K562 (cell line): ENCODE measurements at regions not wholly inside any gene's neighbourhood (a gene's known extent, or its start where the extent isn't known, plus 50 kb on each side); places are given as distances from the start of the nearest gene placed in this dataset.
A peak's percentile ranks its signal among the peaks of the same experiment; 100 is the strongest.

Experiments used
- DACH1 ChIP-seq: fragments of 450-650 bp; IDR thresholded peaks from 2 replicates; pipeline ENCODE4 v1.6.1; 2018; ENCODE audit not compliant: partially characterized antibody
- EZH2 ChIP-seq: IDR thresholded peaks from 2 replicates; pipeline ENCODE4 v1.6.1; 2012; ENCODE audit warnings: low read depth, mild to moderate bottlenecking, inconsistent platforms, low read length, borderline replicate concordance
- FOXP1 ChIP-seq: sonication (generic); formaldehyde crosslinking; IDR thresholded peaks from 2 replicates; pipeline ENCODE4 v1.8.0; 2022; ENCODE audit warnings: mild to moderate bottlenecking, missing genetic modification reagents
- GATAD2B ChIP-seq: fragments of 450-650 bp; IDR thresholded peaks from 2 replicates; pipeline ENCODE4 v1.6.1; 2017; ENCODE audit warnings: mild to moderate bottlenecking, borderline replicate concordance
- HDAC1 ChIP-seq, 2 experiments: fragments of 450-650 bp; IDR thresholded peaks; 2 replicates each; pipeline ENCODE4 v1.6.1; 2016 to 2017; ENCODE audit warnings: inconsistent platforms in 1 of 2, mild to moderate bottlenecking in 1 of 2, moderate library complexity in 1 of 2
- MEIS2 ChIP-seq: fragments of 450-650 bp; IDR thresholded peaks from 2 replicates; pipeline ENCODE4 v1.6.1; 2014; ENCODE audit warnings: mild to moderate bottlenecking; ENCODE audit not compliant: partially characterized antibody
- SP1 ChIP-seq: sonication (generic); formaldehyde crosslinking; IDR thresholded peaks from 2 replicates; pipeline ENCODE4 v1.8.1; 2022; ENCODE audit warnings: mild to moderate bottlenecking, missing genetic modification reagents
- SRSF9 ChIP-seq: fragments of 200-400 bp; formaldehyde crosslinking; IDR thresholded peaks from 2 replicates; pipeline ENCODE4 v1.6.1; 2017; ENCODE audit warnings: low read depth, low read length, borderline replicate concordance
- STAT5A ChIP-seq: IDR thresholded peaks from 2 replicates; pipeline ENCODE4 v1.6.1; 2012; ENCODE audit warnings: low read length, inconsistent platforms, borderline replicate concordance
- ZBTB1 ChIP-seq: sonication (generic); formaldehyde crosslinking; IDR thresholded peaks from 2 replicates; pipeline ENCODE4 v1.8.1; 2023; ENCODE audit warnings: missing genetic modification reagents, low read depth, mild to moderate bottlenecking, borderline replicate concordance
- ZNF79 ChIP-seq: fragments of 250-450 bp; sonication (Bioruptor Pico); IDR thresholded peaks from 2 replicates; pipeline ENCODE4 v1.4.0; 2020; ENCODE audit warnings: low read depth, mild to moderate bottlenecking, moderate library complexity
- TF ChIP-seq, protein P1 (sequence below), 2 experiments: fragments of 450-650 bp; conservative IDR thresholded peaks; 2 replicates each; pipeline ENCODE4 v1.6.1; 2017; ENCODE audit warnings: mild to moderate bottlenecking in 2 of 2, moderate library complexity in 2 of 2
- TF ChIP-seq, protein P2 (sequence below): sonication (generic); IDR thresholded peaks from 2 replicates; pipeline ENCODE4 v1.6.1; 2016
- TF ChIP-seq, protein P3 (sequence below): fragments of 250-450 bp; sonication (Bioruptor Pico); IDR thresholded peaks from 2 replicates; pipeline ENCODE4 v1.5.0; 2021; ENCODE audit warnings: mild to moderate bottlenecking, moderate library complexity
- TF ChIP-seq, protein P4 (sequence below), 3 experiments: fragments of 200-800 bp in 1 of 3; fragments of 250-450 bp in 1 of 3; fragments of 450-650 bp in 1 of 3; sonication (Bioruptor Pico) in 1 of 3; sonication (Bioruptor generic) in 1 of 3; formaldehyde crosslinking in 1 of 3; IDR thresholded peaks; 2 replicates each; pipeline versions ENCODE4 v1.6.1 to v1.8.0; 2016 to 2022; ENCODE audit warnings: mild to moderate bottlenecking in 2 of 3, missing genetic modification characterization in 2 of 3, missing compliant biosample characterization in 1 of 3, moderate library complexity in 1 of 3
- TF ChIP-seq, protein P5 (sequence below): sonication (generic); formaldehyde crosslinking; IDR thresholded peaks from 2 replicates; pipeline ENCODE4 v1.8.0; 2022; ENCODE audit warnings: missing genetic modification reagents, mild to moderate bottlenecking, moderate library complexity, borderline replicate concordance

DNA sequence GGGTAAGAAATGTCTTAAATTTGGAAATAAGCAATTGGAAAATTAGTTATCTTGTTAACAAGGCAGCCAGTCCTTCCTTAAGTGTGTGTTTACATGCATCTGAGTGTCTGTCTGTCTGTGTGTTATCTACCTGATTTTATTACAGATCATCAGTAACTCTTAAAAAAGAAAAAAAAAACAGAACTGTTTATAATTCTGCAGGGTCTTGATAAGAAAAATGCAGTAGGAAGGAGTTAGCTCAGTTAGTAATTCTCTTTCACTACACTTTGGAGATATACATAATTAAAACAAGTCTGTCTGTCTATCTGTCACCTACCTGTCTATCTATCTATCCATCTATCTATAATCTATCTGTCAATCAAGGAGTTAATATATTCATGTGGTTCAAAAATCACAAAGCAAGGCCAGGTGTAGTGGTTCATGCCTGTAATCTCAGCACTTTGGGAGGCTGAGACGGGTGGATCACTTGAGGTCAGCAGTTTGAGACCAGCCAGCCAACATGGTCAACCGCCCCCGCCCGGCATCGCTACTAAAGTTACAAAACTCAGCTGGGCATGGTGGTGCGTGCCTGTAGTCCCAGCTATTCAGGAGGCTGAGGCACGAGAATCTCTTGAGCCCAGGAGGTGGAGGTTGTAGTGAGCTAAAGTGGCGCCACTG lies 135.5 kb upstream of the SGO1 start (continued):
- TF ChIP-seq, protein P1, sequence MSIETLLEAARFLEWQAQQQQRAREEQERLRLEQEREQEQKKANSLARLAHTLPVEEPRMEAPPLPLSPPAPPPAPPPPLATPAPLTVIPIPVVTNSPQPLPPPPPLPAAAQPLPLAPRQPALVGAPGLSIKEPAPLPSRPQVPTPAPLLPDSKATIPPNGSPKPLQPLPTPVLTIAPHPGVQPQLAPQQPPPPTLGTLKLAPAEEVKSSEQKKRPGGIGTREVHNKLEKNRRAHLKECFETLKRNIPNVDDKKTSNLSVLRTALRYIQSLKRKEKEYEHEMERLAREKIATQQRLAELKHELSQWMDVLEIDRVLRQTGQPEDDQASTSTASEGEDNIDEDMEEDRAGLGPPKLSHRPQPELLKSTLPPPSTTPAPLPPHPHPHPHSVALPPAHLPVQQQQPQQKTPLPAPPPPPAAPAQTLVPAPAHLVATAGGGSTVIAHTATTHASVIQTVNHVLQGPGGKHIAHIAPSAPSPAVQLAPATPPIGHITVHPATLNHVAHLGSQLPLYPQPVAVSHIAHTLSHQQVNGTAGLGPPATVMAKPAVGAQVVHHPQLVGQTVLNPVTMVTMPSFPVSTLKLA (conservative IDR thresholded peaks at IDR 0.05): 0 out of 4 replicates have a peak, but pooled peaks of 1 of the 2 experiments have one; percentile 15
- TF ChIP-seq SRSF9 (no peak), STAT5A (no peak), ZNF79 (no peak), GATAD2B (peak; percentile 56; the same call in 1 of the 2 replicates), ZBTB1 (CRISPR knock-in tag) (no peak), MEIS2 (peak; percentile 67), SP1 (CRISPR knock-in tag) (no peak), EZH2 (no peak), HDAC1 (IDR thresholded peaks at IDR 0.05) (peak in 1 of 2 experiments; percentile 66; a peak in 1 of 4 replicates), FOXP1 (CRISPR knock-in tag) (no peak), DACH1 (peak; percentile 63)
- TF ChIP-seq, protein P2, sequence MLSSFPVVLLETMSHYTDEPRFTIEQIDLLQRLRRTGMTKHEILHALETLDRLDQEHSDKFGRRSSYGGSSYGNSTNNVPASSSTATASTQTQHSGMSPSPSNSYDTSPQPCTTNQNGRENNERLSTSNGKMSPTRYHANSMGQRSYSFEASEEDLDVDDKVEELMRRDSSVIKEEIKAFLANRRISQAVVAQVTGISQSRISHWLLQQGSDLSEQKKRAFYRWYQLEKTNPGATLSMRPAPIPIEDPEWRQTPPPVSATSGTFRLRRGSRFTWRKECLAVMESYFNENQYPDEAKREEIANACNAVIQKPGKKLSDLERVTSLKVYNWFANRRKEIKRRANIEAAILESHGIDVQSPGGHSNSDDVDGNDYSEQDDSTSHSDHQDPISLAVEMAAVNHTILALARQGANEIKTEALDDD: peak; percentile 87; the same call in 1 of the 2 replicates
- TF ChIP-seq, protein P3, sequence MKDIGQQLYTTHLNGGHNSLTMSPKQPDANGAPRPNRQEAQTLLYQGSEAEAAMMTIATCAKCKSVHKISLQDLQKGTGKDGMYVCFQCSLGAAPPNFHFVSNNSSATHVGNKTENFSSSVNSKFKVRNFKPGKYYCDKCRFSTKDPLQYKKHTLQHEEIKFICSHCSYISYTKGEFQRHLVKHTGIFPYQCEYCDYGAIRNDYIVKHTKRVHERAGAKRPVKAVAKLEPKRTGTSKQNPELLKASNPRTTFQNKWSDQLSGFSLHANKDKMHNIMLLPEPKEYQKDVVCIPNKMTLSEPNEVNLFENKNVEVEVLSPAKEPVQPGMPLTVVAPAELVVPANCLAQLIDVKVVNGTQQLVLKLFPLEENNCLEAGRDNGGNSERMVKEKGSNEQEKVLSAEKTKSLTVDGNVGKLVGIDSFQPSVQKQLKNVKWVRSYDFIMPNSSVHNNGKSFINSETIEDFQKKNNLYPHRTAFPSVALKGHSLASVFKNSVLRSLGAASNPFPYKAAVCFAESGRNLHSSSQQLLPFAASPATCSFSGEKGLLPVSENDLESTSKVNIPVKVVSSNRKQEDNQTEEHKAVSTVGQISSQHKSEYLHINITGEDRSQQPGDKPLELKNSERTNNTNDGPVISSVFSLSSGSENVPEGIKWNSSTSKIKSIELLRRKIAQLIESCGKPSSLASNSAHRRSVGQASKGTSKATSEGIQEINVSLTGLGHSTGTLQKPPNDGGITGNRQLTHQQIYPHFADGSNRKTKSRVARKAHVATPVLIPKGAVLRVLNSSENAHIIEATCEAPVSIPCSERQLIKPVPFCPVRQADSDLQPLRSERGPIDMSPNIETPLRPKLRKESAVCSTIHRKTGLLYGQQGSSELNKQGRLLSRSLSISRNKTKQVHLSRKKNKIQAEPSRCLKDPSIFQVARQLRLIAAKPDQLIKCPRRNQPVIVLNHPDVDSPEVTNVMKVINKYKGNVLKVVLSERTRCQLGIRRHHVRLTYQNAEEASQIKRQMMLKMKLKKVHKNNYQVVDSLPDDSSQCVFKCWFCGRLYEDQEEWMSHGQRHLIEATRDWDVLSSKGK (CRISPR knock-in tag): no peak
- TF ChIP-seq, protein P4, sequence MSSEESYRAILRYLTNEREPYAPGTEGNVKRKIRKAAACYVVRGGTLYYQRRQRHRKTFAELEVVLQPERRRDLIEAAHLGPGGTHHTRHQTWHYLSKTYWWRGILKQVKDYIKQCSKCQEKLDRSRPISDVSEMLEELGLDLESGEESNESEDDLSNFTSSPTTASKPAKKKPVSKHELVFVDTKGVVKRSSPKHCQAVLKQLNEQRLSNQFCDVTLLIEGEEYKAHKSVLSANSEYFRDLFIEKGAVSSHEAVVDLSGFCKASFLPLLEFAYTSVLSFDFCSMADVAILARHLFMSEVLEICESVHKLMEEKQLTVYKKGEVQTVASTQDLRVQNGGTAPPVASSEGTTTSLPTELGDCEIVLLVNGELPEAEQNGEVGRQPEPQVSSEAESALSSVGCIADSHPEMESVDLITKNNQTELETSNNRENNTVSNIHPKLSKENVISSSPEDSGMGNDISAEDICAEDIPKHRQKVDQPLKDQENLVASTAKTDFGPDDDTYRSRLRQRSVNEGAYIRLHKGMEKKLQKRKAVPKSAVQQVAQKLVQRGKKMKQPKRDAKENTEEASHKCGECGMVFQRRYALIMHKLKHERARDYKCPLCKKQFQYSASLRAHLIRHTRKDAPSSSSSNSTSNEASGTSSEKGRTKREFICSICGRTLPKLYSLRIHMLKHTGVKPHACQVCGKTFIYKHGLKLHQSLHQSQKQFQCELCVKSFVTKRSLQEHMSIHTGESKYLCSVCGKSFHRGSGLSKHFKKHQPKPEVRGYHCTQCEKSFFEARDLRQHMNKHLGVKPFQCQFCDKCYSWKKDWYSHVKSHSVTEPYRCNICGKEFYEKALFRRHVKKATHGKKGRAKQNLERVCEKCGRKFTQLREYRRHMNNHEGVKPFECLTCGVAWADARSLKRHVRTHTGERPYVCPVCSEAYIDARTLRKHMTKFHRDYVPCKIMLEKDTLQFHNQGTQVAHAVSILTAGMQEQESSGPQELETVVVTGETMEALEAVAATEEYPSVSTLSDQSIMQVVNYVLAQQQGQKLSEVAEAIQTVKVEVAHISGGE (CRISPR knock-in tag; IDR thresholded peaks at IDR 0.05): 0 out of 6 replicates have a peak, but pooled peaks of 1 of the 3 experiments have one; percentile 41
- TF ChIP-seq, protein P5, sequence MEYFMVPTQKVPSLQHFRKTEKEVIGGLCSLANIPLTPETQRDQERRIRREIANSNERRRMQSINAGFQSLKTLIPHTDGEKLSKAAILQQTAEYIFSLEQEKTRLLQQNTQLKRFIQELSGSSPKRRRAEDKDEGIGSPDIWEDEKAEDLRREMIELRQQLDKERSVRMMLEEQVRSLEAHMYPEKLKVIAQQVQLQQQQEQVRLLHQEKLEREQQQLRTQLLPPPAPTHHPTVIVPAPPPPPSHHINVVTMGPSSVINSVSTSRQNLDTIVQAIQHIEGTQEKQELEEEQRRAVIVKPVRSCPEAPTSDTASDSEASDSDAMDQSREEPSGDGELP (CRISPR knock-in tag): peak; percentile 39; the same call in 1 of the 2 replicates
